H1 (cell line): ENCODE measurements at regions not wholly inside any gene's neighbourhood (a gene's known extent, or its start where the extent isn't known, plus 50 kb on each side); places are given as distances from the start of the nearest gene placed in this dataset.

Experiments used
- HDAC2 ChIP-seq, 2 experiments: fragments of 300-600 bp in 1 of 2; sonication (generic) in 1 of 2; IDR thresholded peaks; 2 replicates each; pipeline ENCODE4 v1.6.1; 2011 to 2012; ENCODE audit warnings: low read depth in 2 of 2, low read length in 2 of 2, mild to moderate bottlenecking in 2 of 2, moderate library complexity in 2 of 2, borderline replicate concordance in 1 of 2, inconsistent platforms in 1 of 2
- HDAC6 ChIP-seq: IDR thresholded peaks from one replicate; pipeline ENCODE4 v1.7.1; 2012; ENCODE audit warnings: low read depth, mild to moderate bottlenecking, inconsistent platforms, low read length, moderate library complexity
- NRF1 ChIP-seq: IDR thresholded peaks from 2 replicates; pipeline ENCODE4 v1.6.1; 2011; ENCODE audit warnings: mild to moderate bottlenecking, low read depth, low read length, improper control_type of control experiment
- RAD21 ChIP-seq, 2 experiments: IDR thresholded peaks in 1 of 2; conservative IDR thresholded peaks in 1 of 2; 2 replicates each; pipeline ENCODE4 v1.6.1; 2011; ENCODE audit warnings: low read depth in 2 of 2, low read length in 2 of 2, improper control_type of control experiment in 1 of 2, inconsistent platforms in 1 of 2, mild to moderate bottlenecking in 1 of 2, moderate library complexity in 1 of 2
- RFX5 ChIP-seq: IDR thresholded peaks from 2 replicates; pipeline ENCODE4 v1.6.1; 2011; ENCODE audit warnings: low read depth, low read length, improper control_type of control experiment, borderline replicate concordance
- SIX5 ChIP-seq: IDR thresholded peaks from 2 replicates; pipeline ENCODE4 v1.6.1; 2011; ENCODE audit warnings: mild to moderate bottlenecking, low read depth, low read length

- peak; percentile 7 to 33; a peak in 3 of 4 replicates for TF ChIP-seq RAD21 (IDR thresholded peaks at IDR 0.05 in 1 of 2, conservative IDR thresholded peaks at IDR 0.05 in 1 of 2; ENCODE audit: low read depth in 2 of 2, low read length in 2 of 2)
- no peak for TF ChIP-seq NRF1
- peak; percentile 44 for TF ChIP-seq SIX5
- TF ChIP-seq RFX5, result no peak
- no peak for TF ChIP-seq HDAC6
- no peak for TF ChIP-seq HDAC2 (IDR thresholded peaks at IDR 0.05; ENCODE audit: borderline replicate concordance in 1 of 2, low read depth in 2 of 2, low read length in 2 of 2)
Observed at GRCh38 chr10:130707389-130707979, 571.3 kb downstream of the GLRX3 start (continued).
